ENCODE measurements at regions not wholly inside any gene's neighbourhood (a gene's known extent, or its start where the extent isn't known, plus 50 kb on each side); places are given as distances from the start of the nearest gene placed in this dataset.
"Not testable (repeated sequence)": the region's sequence is repeated elsewhere in the genome, so short reads cannot be mapped to it uniquely, and the experiment has no call there.

GRCh38 chr6:5827056-5827904 is 179.4 kb downstream of the NRN1 start:
- no peak overlapping the region for H3K27ac ChIP-seq (ENCODE audit: poor library complexity, severe bottlenecking)
- no peak for ATAC-seq (ENCODE audit: low read depth)
- TF ChIP-seq CTCF (IDR thresholded peaks at IDR 0.05; ENCODE audit: poor library complexity, severe bottlenecking): no peak
- no peaks in the 10 kb centered on the region for H3K36me3 ChIP-seq (ENCODE audit: low read depth)
- no peak for DNase-seq (ENCODE audit: low spot score)
- H3K4me1 ChIP-seq (ENCODE audit: insufficient read depth, poor library complexity, severe bottlenecking): no peaks in the 10 kb centered on the region
- no peaks in the 10 kb centered on the region for H3K27me3 ChIP-seq (ENCODE audit: insufficient read depth, poor library complexity, severe bottlenecking)
- no peaks in the 10 kb centered on the region for H3K9me3 ChIP-seq (ENCODE audit: severe bottlenecking)
- H3K4me3 ChIP-seq (ENCODE audit: severe bottlenecking): no peak overlapping the region

DNA sequence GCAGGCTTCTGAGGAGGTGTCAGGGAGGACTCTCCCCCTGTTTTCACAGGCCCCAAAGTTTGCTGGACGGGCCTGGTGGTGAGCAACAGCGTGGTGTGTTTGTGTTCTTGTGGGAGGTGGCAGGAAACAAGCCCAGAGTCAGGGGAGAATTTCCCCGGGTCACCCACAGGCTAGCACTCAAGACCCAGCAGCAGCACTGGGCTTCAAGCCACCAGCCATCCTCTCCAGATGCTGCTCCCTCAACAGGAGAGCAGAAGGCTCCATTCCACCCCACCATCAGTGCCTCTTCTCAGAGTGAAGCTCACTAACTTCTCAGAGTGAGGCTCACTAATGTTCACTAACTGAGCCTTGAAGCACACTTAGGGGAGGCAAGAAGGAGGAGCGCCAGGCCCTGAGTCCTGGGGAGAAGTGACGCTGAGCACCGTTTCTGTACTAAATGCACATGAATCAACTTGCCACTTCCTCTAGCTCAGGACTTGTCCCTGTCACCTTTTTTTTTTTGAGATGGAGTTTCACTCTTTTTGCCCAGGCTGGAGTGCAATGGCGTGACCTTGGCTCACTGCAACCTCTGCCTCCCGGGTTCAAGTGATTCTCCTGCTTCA is 182.2 kb downstream of the NRN1 start:
- not testable (repeated sequence) for H3K27me3 ChIP-seq (ENCODE audit: insufficient read depth, poor library complexity, severe bottlenecking); H3K36me3 ChIP-seq (ENCODE audit: low read depth); H3K9me3 ChIP-seq (ENCODE audit: severe bottlenecking); H3K27ac ChIP-seq (ENCODE audit: poor library complexity, severe bottlenecking); H3K4me3 ChIP-seq (ENCODE audit: severe bottlenecking); ATAC-seq (ENCODE audit: low read depth); DNase-seq (ENCODE audit: low spot score); H3K4me1 ChIP-seq (ENCODE audit: insufficient read depth, poor library complexity, severe bottlenecking)
